ENCODE measurements at regions not wholly inside any gene's neighbourhood (a gene's known extent, or its start where the extent isn't known, plus 50 kb on each side); places are given as distances from the start of the nearest gene placed in this dataset.
A peak's percentile ranks its signal among the peaks of the same experiment; 100 is the strongest.

GRCh38 chr1:113231866-113232265, 158.4 kb upstream of the MAGI3 start:
- Histone ChIP-seq H3K36me3 (ENCODE audit: low read depth, missing control alignments) (no peaks in the 10 kb centered on the region), H3K9me3 (no peaks in the 10 kb centered on the region), H3K4me3 (no peak overlapping the region), H3K4me1 (no peaks in the 10 kb centered on the region), H3K27me3 (no peaks in the 10 kb centered on the region), H3K27ac (no peak overlapping the region)
- no peak for DNase-seq
- WGBS, 2 donors = 76 to 83% methylated on average over 8 to 13 of the region's 13 CpGs
- intact Hi-C loops (cut with DNase I; ENCODE audit: low total_unique reads) = no loop called here
- no peak for TF ChIP-seq POLR2A (IDR thresholded peaks at IDR 0.05)
- TF ChIP-seq CTCF (IDR thresholded peaks at IDR 0.05) = no peak

- TF ChIP-seq POLR2A (IDR thresholded peaks at IDR 0.05) (no peak), CTCF (IDR thresholded peaks at IDR 0.05) (no peak)
- 90 to 93% methylated on average over 5 of the region's 5 CpGs for WGBS, 2 donors
- Histone ChIP-seq H3K36me3 (ENCODE audit: low read depth, missing control alignments) (no peaks in the 10 kb centered on the region), H3K9me3 (no peaks in the 10 kb centered on the region), H3K27ac (no peak overlapping the region), H3K4me3 (no peak overlapping the region), H3K27me3 (no peaks in the 10 kb centered on the region), H3K4me1 (no peaks in the 10 kb centered on the region)
- no peak for DNase-seq
- intact Hi-C loops (cut with DNase I; ENCODE audit: low total_unique reads) = no loop called here
These were observed 156.9 kb upstream of the MAGI3 start for GRCh38 chr1:113233441-113233840.

GRCh38 chr1:113241237-113241636, 149.1 kb upstream of the MAGI3 start:
- H3K9me3 ChIP-seq = no peaks in the 10 kb centered on the region
- intact Hi-C loops (cut with DNase I; ENCODE audit: low total_unique reads) = no loop called here
- no peak overlapping the region for H3K4me3 ChIP-seq
- H3K4me1 ChIP-seq = no peaks in the 10 kb centered on the region
- no peaks in the 10 kb centered on the region for H3K27me3 ChIP-seq
- H3K36me3 ChIP-seq (ENCODE audit: low read depth, missing control alignments) = no peaks in the 10 kb centered on the region
- 38 to 80% methylated on average over 2 of the region's 2 CpGs for WGBS, 2 donors
- H3K27ac ChIP-seq = no peak overlapping the region
- DNase-seq = no peak
- no peak for TF ChIP-seq CTCF (IDR thresholded peaks at IDR 0.05)
- TF ChIP-seq POLR2A (IDR thresholded peaks at IDR 0.05) = no peak

GRCh38 chr1:113242481-113242880, 147.8 kb upstream of the MAGI3 start:
- WGBS, 2 donors = 45 to 49% methylated on average over 5 of the region's 5 CpGs
- H3K36me3 ChIP-seq (ENCODE audit: low read depth, missing control alignments) = no peaks in the 10 kb centered on the region
- no peak overlapping the region for H3K27ac ChIP-seq
- H3K4me3 ChIP-seq = no peak overlapping the region
- intact Hi-C loops (cut with DNase I; ENCODE audit: low total_unique reads) = no loop called here
- no peaks in the 10 kb centered on the region for H3K4me1 ChIP-seq
- peak; percentile 19 for DNase-seq
- H3K27me3 ChIP-seq = no peaks in the 10 kb centered on the region
- no peak for TF ChIP-seq CTCF (IDR thresholded peaks at IDR 0.05)
- TF ChIP-seq POLR2A (IDR thresholded peaks at IDR 0.05) = no peak
- H3K9me3 ChIP-seq = no peaks in the 10 kb centered on the region

- TF ChIP-seq CTCF (IDR thresholded peaks at IDR 0.05) = no peak
- no peak for TF ChIP-seq POLR2A (IDR thresholded peaks at IDR 0.05)
- no peaks in the 10 kb centered on the region for H3K4me1 ChIP-seq
- DNase-seq = no peak
- H3K4me3 ChIP-seq = no peak overlapping the region
- no peaks in the 10 kb centered on the region for H3K36me3 ChIP-seq (ENCODE audit: low read depth, missing control alignments)
- no peak overlapping the region for H3K27ac ChIP-seq
- H3K9me3 ChIP-seq = no peaks in the 10 kb centered on the region
- intact Hi-C loops (cut with DNase I; ENCODE audit: low total_unique reads) = no loop called here
- WGBS, 2 donors = 30 to 53% methylated on average over 2 of the region's 2 CpGs
- no peaks in the 10 kb centered on the region for H3K27me3 ChIP-seq
These were observed 146.8 kb upstream of the MAGI3 start for GRCh38 chr1:113243529-113243928.

All from testis (tissue), 2 donors.